SK-N-MC (cell line): ENCODE measurements at regions not wholly inside any gene's neighbourhood (a gene's known extent, or its start where the extent isn't known, plus 50 kb on each side); places are given as distances from the start of the nearest gene placed in this dataset.

ENCODE experiments used
- EZH2 ChIP-seq: fragments of 200-600 bp; sonication (generic); IDR thresholded peaks from one replicate; pipeline ENCODE4 v1.6.1; 2017; ENCODE audit warnings: antibody characterized with exemption
- FOXP2 ChIP-seq: optimal IDR thresholded peaks from 2 replicates; pipeline ENCODE3; 2011; ENCODE audit warnings: mild to moderate bottlenecking, moderate library complexity; ENCODE audit not compliant: insufficient read depth; ENCODE audit errors: extremely low read length, control extremely low read depth
- POLR2AphosphoS5 ChIP-seq: IDR thresholded peaks from 2 replicates; pipeline ENCODE4 v1.6.1; 2012; ENCODE audit warnings: mild to moderate bottlenecking, low read depth, low read length, borderline replicate concordance

GRCh38 chr1:69197816-69198215 lies 369.9 kb upstream of the LRRC7 start:
- TF ChIP-seq POLR2AphosphoS5 (no peak), FOXP2 (no peak), EZH2 (no peak)
